SK-N-SH treated with all-trans-retinoic acid at 6 μM for 48 hours (cell line): ENCODE measurements at regions not wholly inside any gene's neighbourhood (a gene's known extent, or its start where the extent isn't known, plus 50 kb on each side); places are given as distances from the start of the nearest gene placed in this dataset.

Source experiments
- ATAC-seq: fragments of 200-7000 bp; cut with Tn5 transposase; 3 replicates; pipeline ENCODE4 v1.9.1; 2020; ENCODE audit warnings: mild to moderate bottlenecking, moderate library complexity
- ARNTL ChIP-seq: fragments of 450-650 bp; formaldehyde crosslinking; IDR thresholded peaks from 2 replicates; pipeline ENCODE4 v1.5.0; 2020; ENCODE audit warnings: low read depth, mild to moderate bottlenecking, moderate library complexity, borderline replicate concordance
- BACH2 ChIP-seq: fragments of 250-450 bp; sonication (Bioruptor Pico); IDR thresholded peaks from 2 replicates; pipeline ENCODE4 v1.9.0; 2021; ENCODE audit warnings: mild to moderate bottlenecking, borderline replicate concordance
- CSDC2 ChIP-seq: fragments of 250-450 bp; sonication (Bioruptor Pico); IDR thresholded peaks from 2 replicates; pipeline ENCODE4 v1.5.0; 2020; ENCODE audit warnings: mild to moderate bottlenecking, moderate library complexity
- ESRRG ChIP-seq: fragments of 250-450 bp; sonication (Bioruptor Pico); IDR thresholded peaks from 2 replicates; pipeline ENCODE4 v1.6.1; 2021; ENCODE audit warnings: mild to moderate bottlenecking
- GLIS3 ChIP-seq: fragments of 250-450 bp; sonication (Bioruptor Pico); IDR thresholded peaks from 2 replicates; pipeline ENCODE4 v1.5.0; 2020; ENCODE audit warnings: mild to moderate bottlenecking, moderate library complexity
- ISL1 ChIP-seq: fragments of 250-450 bp; sonication (Bioruptor Pico); IDR thresholded peaks from 2 replicates; pipeline ENCODE4 v2.1.2; 2022; ENCODE audit warnings: mild to moderate bottlenecking, moderate library complexity
- OSR1 ChIP-seq: fragments of 250-450 bp; sonication (Bioruptor Pico); IDR thresholded peaks from 2 replicates; pipeline ENCODE4 v1.8.0; 2022; ENCODE audit warnings: moderate library complexity, mild to moderate bottlenecking, inconsistent platforms
- PPARA ChIP-seq: fragments of 250-450 bp; sonication (Bioruptor Pico); IDR thresholded peaks from 2 replicates; pipeline ENCODE4 v1.5.0; 2020; ENCODE audit warnings: mild to moderate bottlenecking, borderline replicate concordance
- RARB ChIP-seq: fragments of 250-450 bp; sonication (Bioruptor Pico); IDR thresholded peaks from 2 replicates; pipeline ENCODE4 v1.8.0; 2021; ENCODE audit warnings: mild to moderate bottlenecking, moderate library complexity
- SNAI2 ChIP-seq: fragments of 250-450 bp; sonication (Bioruptor Pico); IDR thresholded peaks from 2 replicates; pipeline ENCODE4 v1.5.0; 2020; ENCODE audit warnings: mild to moderate bottlenecking, moderate library complexity
- TCF4 ChIP-seq: fragments of 250-450 bp; sonication (Bioruptor Pico); IDR thresholded peaks from 2 replicates; pipeline ENCODE4 v1.8.0; 2021; ENCODE audit warnings: mild to moderate bottlenecking, moderate library complexity, borderline replicate concordance
- TOX ChIP-seq: fragments of 250-450 bp; sonication (Bioruptor Pico); IDR thresholded peaks from 2 replicates; pipeline ENCODE4 v1.8.0; 2021; ENCODE audit warnings: mild to moderate bottlenecking, moderate library complexity, borderline replicate concordance
- ZC3H10 ChIP-seq: fragments of 250-450 bp; sonication (Bioruptor Pico); IDR thresholded peaks from 2 replicates; pipeline ENCODE4 v1.5.1; 2021; ENCODE audit warnings: mild to moderate bottlenecking, moderate library complexity
- ZFP3 ChIP-seq: fragments of 250-450 bp; sonication (Bioruptor Pico); IDR thresholded peaks from 2 replicates; pipeline ENCODE4 v1.5.0; 2020; ENCODE audit warnings: mild to moderate bottlenecking, moderate library complexity
- ZFP30 ChIP-seq: fragments of 450-650 bp; formaldehyde crosslinking; IDR thresholded peaks from 2 replicates; pipeline ENCODE4 v1.5.0; 2022; ENCODE audit warnings: mild to moderate bottlenecking, moderate library complexity
- ZNF565 ChIP-seq: fragments of 450-650 bp; formaldehyde crosslinking; conservative IDR thresholded peaks from 2 replicates; pipeline ENCODE4 v1.5.0; 2020; ENCODE audit warnings: low read depth, mild to moderate bottlenecking, moderate library complexity
- ZNF70 ChIP-seq: fragments of 450-650 bp; formaldehyde crosslinking; IDR thresholded peaks from 2 replicates; pipeline ENCODE4 v1.5.0; 2020; ENCODE audit warnings: mild to moderate bottlenecking, moderate library complexity
- ZNF8 ChIP-seq: fragments of 450-650 bp; formaldehyde crosslinking; IDR thresholded peaks from 2 replicates; pipeline ENCODE4 v1.5.0; 2020; ENCODE audit warnings: mild to moderate bottlenecking, moderate library complexity
- TF ChIP-seq, protein P1 (sequence below): fragments of 250-450 bp; sonication (Bioruptor Pico); IDR thresholded peaks from 2 replicates; pipeline ENCODE4 v1.5.1; 2021; ENCODE audit warnings: mild to moderate bottlenecking, moderate library complexity
- TF ChIP-seq, protein P2 (sequence below): fragments of 250-450 bp; sonication (Bioruptor Pico); IDR thresholded peaks from 2 replicates; pipeline ENCODE4 v1.5.0; 2020; ENCODE audit warnings: mild to moderate bottlenecking, moderate library complexity
- TF ChIP-seq, protein P3 (sequence below): fragments of 250-450 bp; sonication (Bioruptor Pico); IDR thresholded peaks from 2 replicates; pipeline ENCODE4 v1.8.0; 2020; ENCODE audit warnings: mild to moderate bottlenecking, moderate library complexity, borderline replicate concordance
- TF ChIP-seq, protein P4 (sequence below): fragments of 250-450 bp; sonication (Bioruptor Pico); IDR thresholded peaks from 2 replicates; pipeline ENCODE4 v1.8.0; 2021; ENCODE audit warnings: low read depth, mild to moderate bottlenecking, moderate library complexity, borderline replicate concordance
- TF ChIP-seq, protein P5 (sequence below): fragments of 250-450 bp; sonication (Bioruptor Pico); IDR thresholded peaks from 2 replicates; pipeline ENCODE4 v1.5.1; 2020; ENCODE audit warnings: low read depth, mild to moderate bottlenecking, moderate library complexity

DNA sequence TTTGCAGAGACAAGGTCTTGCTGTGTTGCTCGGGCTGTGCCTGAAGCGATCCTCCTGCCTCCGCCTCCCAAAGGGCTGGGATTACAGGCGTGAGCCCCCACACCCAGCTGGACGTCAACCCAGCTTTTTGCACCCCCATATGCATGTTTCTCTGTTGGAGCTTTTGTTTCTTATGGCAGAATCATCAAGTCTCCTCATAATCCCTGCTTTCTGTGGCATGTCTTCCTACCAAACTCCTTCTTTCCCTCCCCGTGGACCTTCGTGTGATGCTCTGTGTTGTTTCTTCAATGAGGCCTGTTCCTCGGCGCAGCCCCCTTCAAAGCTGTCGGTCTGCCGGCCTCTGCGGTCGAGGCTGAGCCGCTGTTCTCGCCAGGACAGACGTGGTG lies 71.6 kb downstream of the METRNL start:
- TF ChIP-seq TCF4 (no peak), GLIS3 (CRISPR knock-in tag) (no peak), ZFP3 (CRISPR knock-in tag) (no peak), PPARA (CRISPR knock-in tag) (no peak), SNAI2 (CRISPR knock-in tag) (no peak), ZC3H10 (no peak), ESRRG (CRISPR knock-in tag) (no peak), ISL1 (CRISPR knock-in tag) (no peak), TOX (no peak), ZFP30 (CRISPR knock-in tag) (no peak), RARB (CRISPR knock-in tag) (no peak), ARNTL (CRISPR knock-in tag) (no peak), BACH2 (no peak), ZNF8 (CRISPR knock-in tag) (no peak), OSR1 (CRISPR knock-in tag) (no peak), ZNF565 (CRISPR knock-in tag) (no peak), ZNF70 (CRISPR knock-in tag) (no peak)
- TF ChIP-seq, protein P1, sequence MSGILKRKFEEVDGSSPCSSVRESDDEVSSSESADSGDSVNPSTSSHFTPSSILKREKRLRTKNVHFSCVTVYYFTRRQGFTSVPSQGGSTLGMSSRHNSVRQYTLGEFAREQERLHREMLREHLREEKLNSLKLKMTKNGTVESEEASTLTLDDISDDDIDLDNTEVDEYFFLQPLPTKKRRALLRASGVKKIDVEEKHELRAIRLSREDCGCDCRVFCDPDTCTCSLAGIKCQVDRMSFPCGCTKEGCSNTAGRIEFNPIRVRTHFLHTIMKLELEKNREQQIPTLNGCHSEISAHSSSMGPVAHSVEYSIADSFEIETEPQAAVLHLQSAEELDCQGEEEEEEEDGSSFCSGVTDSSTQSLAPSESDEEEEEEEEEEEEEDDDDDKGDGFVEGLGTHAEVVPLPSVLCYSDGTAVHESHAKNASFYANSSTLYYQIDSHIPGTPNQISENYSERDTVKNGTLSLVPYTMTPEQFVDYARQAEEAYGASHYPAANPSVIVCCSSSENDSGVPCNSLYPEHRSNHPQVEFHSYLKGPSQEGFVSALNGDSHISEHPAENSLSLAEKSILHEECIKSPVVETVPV (CRISPR knock-in tag) = no peak
- TF ChIP-seq, protein P2, sequence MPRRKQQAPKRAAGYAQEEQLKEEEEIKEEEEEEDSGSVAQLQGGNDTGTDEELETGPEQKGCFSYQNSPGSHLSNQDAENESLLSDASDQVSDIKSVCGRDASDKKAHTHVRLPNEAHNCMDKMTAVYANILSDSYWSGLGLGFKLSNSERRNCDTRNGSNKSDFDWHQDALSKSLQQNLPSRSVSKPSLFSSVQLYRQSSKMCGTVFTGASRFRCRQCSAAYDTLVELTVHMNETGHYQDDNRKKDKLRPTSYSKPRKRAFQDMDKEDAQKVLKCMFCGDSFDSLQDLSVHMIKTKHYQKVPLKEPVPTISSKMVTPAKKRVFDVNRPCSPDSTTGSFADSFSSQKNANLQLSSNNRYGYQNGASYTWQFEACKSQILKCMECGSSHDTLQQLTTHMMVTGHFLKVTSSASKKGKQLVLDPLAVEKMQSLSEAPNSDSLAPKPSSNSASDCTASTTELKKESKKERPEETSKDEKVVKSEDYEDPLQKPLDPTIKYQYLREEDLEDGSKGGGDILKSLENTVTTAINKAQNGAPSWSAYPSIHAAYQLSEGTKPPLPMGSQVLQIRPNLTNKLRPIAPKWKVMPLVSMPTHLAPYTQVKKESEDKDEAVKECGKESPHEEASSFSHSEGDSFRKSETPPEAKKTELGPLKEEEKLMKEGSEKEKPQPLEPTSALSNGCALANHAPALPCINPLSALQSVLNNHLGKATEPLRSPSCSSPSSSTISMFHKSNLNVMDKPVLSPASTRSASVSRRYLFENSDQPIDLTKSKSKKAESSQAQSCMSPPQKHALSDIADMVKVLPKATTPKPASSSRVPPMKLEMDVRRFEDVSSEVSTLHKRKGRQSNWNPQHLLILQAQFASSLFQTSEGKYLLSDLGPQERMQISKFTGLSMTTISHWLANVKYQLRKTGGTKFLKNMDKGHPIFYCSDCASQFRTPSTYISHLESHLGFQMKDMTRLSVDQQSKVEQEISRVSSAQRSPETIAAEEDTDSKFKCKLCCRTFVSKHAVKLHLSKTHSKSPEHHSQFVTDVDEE (CRISPR knock-in tag) = no peak
- TF ChIP-seq, protein P3, sequence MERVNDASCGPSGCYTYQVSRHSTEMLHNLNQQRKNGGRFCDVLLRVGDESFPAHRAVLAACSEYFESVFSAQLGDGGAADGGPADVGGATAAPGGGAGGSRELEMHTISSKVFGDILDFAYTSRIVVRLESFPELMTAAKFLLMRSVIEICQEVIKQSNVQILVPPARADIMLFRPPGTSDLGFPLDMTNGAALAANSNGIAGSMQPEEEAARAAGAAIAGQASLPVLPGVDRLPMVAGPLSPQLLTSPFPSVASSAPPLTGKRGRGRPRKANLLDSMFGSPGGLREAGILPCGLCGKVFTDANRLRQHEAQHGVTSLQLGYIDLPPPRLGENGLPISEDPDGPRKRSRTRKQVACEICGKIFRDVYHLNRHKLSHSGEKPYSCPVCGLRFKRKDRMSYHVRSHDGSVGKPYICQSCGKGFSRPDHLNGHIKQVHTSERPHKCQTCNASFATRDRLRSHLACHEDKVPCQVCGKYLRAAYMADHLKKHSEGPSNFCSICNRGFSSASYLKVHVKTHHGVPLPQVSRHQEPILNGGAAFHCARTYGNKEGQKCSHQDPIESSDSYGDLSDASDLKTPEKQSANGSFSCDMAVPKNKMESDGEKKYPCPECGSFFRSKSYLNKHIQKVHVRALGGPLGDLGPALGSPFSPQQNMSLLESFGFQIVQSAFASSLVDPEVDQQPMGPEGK (CRISPR knock-in tag) = no peak
- ATAC-seq = no peak

DNA sequence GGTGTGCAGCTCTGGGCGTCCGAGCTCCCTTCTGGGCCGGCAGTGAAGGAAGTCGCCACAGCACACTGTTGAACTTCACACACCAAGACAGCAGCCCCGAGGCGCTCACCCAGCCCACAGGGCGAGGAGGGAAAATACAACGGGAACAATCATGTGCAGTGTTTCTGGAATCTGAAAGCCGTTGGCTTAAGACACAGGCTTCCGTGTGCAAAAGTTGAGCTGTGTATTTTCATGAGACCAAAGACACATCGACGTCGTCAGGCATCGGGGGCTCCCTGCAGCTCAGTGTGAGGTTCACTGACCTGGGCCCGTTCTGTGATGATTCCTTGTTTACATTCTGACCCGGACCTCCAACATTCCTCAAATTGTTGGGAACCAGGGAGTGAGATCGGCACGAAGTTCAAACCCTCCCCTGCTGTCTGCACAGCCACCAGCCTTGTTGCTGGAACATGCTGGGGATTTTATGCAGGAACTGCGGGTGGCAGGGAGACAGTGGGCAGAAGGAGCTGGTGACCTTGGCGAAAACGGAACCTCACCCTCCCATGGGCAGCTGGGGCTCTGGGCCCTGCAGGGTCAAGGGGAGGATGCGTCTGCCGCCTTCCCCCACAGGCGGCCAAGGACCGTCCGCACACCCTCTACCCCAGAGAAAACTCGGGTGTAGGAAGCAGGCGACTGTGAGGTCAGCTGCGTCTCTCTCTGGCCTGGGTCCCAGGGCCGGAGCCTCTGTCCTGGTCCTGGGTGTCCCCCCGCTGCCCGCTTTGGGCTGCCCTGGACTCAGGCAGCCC lies 72.2 kb downstream of the METRNL start:
- TF ChIP-seq, protein P4, sequence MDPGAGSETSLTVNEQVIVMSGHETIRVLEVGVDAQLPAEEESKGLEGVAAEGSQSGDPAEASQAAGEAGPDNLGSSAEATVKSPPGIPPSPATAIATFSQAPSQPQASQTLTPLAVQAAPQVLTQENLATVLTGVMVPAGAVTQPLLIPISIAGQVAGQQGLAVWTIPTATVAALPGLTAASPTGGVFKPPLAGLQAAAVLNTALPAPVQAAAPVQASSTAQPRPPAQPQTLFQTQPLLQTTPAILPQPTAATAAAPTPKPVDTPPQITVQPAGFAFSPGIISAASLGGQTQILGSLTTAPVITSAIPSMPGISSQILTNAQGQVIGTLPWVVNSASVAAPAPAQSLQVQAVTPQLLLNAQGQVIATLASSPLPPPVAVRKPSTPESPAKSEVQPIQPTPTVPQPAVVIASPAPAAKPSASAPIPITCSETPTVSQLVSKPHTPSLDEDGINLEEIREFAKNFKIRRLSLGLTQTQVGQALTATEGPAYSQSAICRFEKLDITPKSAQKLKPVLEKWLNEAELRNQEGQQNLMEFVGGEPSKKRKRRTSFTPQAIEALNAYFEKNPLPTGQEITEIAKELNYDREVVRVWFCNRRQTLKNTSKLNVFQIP (CRISPR knock-in tag) = no peak
- TF ChIP-seq GLIS3 (CRISPR knock-in tag) (no peak), TCF4 (no peak), BACH2 (no peak), CSDC2 (no peak), ARNTL (CRISPR knock-in tag) (no peak), PPARA (CRISPR knock-in tag) (no peak), ZNF8 (CRISPR knock-in tag) (no peak), ISL1 (CRISPR knock-in tag) (no peak), TOX (no peak), ZFP30 (CRISPR knock-in tag) (no peak), SNAI2 (CRISPR knock-in tag) (no peak)
- TF ChIP-seq, protein P1 (CRISPR knock-in tag) = no peak
- TF ChIP-seq, protein P5, sequence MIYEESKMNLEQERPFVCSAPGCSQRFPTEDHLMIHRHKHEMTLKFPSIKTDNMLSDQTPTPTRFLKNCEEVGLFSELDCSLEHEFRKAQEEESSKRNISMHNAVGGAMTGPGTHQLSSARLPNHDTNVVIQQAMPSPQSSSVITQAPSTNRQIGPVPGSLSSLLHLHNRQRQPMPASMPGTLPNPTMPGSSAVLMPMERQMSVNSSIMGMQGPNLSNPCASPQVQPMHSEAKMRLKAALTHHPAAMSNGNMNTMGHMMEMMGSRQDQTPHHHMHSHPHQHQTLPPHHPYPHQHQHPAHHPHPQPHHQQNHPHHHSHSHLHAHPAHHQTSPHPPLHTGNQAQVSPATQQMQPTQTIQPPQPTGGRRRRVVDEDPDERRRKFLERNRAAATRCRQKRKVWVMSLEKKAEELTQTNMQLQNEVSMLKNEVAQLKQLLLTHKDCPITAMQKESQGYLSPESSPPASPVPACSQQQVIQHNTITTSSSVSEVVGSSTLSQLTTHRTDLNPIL = no peak
- ATAC-seq = no peak
